GM19238 (cell line): ENCODE measurements at regions not wholly inside any gene's neighbourhood (a gene's known extent, or its start where the extent isn't known, plus 50 kb on each side); places are given as distances from the start of the nearest gene placed in this dataset.
A peak's percentile ranks its signal among the peaks of the same experiment; 100 is the strongest.
"Not testable (repeated sequence)": the region's sequence is repeated elsewhere in the genome, so short reads cannot be mapped to it uniquely, and the experiment has no call there.

ENCODE experiments used
- DNase-seq: peaks from one replicate; pipeline ENCODE4 v3.0.0; 2011; ENCODE audit warnings: low spot score; ENCODE audit not compliant: insufficient read length

DNA sequence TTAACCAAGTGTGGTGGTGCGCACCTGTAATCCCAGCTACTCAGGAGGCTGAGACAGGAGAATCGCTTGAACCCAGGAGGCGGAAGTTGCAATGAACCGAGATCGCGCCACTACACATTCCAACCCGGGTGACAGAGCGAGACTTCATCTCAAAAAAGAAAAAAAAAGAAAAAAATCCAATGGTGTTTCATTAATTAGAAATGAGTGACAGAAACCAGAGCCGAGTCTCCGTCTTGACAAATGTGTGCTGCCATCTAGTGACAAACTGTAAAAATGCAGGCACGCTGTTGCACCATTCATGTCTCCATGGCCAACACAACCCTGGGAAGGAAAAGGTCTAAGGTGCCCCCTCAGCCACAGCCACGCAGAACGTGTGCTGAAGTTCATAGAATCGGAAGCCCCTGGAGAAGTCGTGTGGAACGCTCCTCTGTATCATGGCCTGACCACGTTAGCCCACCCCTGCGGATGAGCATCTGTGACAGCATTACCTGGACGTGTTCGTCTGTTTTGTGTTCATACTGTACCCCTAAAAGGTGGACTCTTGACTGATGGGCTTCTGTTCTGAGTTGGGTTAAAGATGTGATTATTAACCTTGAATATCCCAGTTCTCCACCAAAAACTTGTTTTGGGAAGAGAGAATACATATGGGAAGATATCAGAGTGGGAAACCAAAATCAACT is 94.9 kb downstream of the LYZL2 start:
- DNase-seq: peak; percentile 39

DNA sequence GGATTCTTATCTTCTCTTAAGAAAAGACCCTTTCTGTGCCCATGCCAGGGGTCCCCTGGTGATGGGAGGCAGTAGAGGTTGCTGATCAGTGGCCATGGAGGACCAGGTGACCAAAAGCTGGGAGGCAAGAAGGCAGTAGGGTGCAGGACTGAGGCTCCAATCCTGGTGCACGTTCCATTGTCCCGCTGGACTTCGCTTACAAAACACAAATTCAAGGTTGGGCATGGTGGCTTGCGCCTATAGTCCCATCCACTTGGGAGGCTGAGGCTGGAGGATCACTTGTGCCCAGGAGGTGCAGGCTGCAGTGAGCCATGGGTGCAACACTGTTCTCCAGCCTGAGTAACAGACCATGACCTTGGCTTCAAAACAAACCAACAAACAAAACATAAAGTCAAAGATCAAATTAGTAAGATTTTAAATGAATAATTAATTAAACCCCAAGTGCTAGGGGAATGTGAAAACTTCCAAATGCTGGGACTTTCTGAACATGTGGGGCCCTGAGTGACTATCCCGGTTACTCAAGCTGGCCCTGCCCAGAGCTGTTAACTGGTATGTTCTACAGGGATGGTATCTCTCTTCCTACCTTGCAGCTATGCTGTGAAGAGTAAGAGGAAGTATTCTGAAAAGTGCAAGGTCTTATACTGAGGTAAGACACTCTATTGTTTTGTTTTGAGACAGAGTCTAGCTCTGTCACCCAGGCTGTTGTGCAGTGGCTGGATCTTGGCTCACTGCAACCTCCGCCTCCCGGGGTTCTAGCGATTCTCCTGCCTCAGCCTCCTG is 97.6 kb downstream of the LYZL2 start:
- no peak for DNase-seq

DNA sequence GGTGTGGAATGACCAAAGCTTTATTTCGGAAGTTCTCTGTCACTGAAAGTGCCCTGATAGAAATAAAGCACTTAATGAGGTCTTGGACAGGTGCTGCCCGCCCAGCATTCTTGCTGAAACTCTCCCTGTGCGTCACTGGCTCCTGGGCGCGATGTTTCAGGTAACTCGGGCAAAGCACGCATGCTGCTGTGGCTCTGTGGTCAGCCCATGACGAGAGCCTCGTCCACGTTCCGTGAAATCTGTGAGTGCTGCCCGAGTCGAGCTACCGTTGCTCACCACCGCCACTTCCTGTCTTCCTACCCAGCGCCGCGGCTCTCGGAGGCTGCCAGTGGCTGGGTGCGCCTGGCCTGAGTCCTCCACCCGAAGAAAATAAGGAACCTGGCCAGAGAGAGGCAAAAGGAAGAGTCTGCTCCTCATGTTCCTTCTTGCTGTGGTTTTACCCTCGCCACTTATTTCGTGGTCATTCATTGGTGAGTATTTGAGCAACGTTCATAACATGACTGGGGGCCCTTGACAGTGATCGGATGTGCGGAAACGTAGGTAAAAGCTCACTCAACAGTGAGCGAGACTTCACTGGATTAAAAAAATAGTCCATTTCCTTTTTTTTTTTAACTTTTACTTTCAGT is 95.5 kb downstream of the MAP3K8 start:
- DNase-seq: peak; percentile 32

DNA sequence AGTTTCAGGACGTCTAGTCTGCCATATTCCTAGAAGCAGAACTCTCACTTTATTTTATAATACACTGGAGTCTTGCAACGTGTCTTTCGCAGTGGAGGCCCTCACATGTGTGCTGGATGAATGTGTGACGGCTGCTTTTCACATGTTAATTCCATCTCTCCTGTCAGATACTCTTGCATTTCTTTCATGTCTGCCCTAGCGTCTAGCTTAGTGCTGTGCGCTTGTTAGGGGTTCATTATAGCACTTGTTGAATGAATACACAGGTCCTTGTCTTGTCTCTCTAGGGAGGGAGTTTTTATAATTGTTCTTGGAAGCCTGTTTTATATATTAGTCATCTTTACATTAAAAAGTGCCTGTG is 94.4 kb downstream of the MAP3K8 start:
- DNase-seq: no peak

DNA sequence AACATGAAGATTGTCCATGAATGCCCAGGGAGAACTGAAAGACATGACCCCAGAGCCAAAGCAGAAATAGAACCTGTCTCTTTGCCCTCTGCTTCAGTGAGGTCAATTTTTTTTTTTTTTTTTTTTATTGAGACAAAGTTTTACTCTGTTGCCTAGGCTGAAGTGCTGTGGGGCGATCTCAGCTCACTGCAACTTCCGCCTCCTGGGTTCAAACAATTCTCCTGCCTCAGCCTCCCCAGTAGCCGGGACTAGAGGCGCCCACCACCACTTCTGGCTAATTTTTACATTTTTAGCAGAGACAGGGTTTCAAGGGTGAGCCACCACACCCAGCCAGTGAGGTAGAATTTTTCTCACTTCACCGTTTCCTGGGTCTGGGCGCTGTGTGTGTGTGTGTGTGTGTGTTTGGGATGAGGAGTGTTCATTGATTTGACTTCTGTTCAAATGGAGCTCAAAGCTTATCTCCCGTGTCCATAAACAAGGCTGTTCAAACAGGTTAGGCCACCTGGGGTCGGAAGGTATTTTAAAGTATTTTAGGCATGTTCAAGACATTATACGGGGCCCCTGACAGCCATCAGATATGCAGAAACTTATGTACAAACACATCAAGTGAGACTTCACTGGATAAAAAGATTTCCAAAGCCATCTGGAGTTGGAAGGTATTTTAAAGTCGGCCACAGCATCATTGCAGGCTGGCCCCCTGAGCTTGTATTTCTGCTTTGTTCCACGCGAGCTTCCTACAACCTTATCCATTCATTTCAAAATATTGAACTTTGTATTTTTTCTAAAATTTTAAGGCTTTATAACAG is 93.8 kb downstream of the MAP3K8 start:
- DNase-seq: no peak

DNA sequence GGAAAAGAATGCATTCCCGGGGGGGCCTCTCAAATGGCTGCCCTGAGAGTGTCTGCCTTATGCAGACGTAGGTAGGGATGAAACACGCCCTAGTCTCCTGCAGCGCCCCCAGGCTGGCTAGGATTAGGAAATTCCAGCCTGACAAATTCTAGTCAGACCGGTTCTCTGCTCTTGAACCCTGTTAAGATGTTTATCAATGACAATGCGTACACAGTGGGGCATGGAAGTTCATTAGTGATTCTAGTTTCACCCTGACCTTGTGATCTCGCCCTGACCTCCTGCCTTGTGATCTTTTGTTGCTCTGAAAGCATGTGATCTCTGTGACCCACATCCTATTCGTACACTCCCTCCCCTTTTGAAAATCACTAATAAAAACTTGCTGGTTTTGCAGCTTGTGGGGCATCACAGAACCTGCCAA is 88.7 kb downstream of the MAP3K8 start:
- not testable (repeated sequence) for DNase-seq

DNA sequence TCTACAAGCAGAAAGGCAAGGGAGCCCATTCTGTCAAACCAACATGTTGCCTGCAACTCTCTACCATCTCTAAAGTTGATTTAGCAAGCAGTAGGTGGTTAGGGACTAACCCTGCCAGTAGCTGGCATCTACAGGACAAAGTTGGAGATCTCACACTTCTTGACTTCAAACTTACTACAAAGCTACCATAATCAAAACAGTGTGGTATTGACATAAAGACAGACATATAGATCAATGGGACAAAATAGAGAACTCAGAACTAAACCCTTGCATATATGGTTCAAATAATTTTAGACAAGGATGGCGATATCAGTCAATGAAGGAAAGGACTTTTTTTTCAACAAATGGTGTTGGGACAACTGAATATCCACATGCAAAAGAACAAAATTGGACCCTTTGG is 84.9 kb downstream of the MAP3K8 start:
- DNase-seq: no peak
